Osteoblast (primary cell): ENCODE measurements at regions not wholly inside any gene's neighbourhood (a gene's known extent, or its start where the extent isn't known, plus 50 kb on each side); places are given as distances from the start of the nearest gene placed in this dataset.

ENCODE experiments used
- DNase-seq: peaks from one replicate; pipeline ENCODE4 v3.0.0; 2011; ENCODE audit warnings: low spot score, mixed read lengths; ENCODE audit not compliant: insufficient read length; ENCODE audit errors: missing footprints
- H2AFZ ChIP-seq: 2 replicates; pipeline ENCODE4 v1.6.0; 2011; ENCODE audit warnings: mild to moderate bottlenecking, low read length
- H3K27ac ChIP-seq: 2 replicates; pipeline ENCODE4 v1.5.1; 2011; ENCODE audit warnings: mild to moderate bottlenecking, low read depth, low read length, moderate library complexity
- H3K27me3 ChIP-seq: 2 replicates; pipeline ENCODE4 v1.6.0; 2012; ENCODE audit warnings: mild to moderate bottlenecking, control low read depth, inconsistent platforms, low read length, moderate library complexity; ENCODE audit not compliant: insufficient read depth
- H3K36me3 ChIP-seq: 2 replicates; pipeline ENCODE4 v1.5.1; 2011; ENCODE audit warnings: mild to moderate bottlenecking, low read length, control low read depth, moderate library complexity; ENCODE audit not compliant: insufficient read depth
- H3K4me1 ChIP-seq: 2 replicates; pipeline ENCODE4 v1.5.1; 2011; ENCODE audit warnings: mild to moderate bottlenecking, low read length, control low read depth, moderate library complexity; ENCODE audit not compliant: insufficient read depth
- H3K4me2 ChIP-seq: 2 replicates; pipeline ENCODE4 v1.6.0; 2011; ENCODE audit warnings: mild to moderate bottlenecking, low read length; ENCODE audit not compliant: insufficient read depth
- H3K4me3 ChIP-seq: fragments of 200-600 bp; sonication (generic); 3 replicates; pipeline ENCODE4 v1.5.1; 2012; ENCODE audit warnings: mild to moderate bottlenecking, low read length, inconsistent platforms; ENCODE audit not compliant: insufficient read depth
- H3K79me2 ChIP-seq: 2 replicates; pipeline ENCODE4 v1.6.0; 2012; ENCODE audit warnings: mild to moderate bottlenecking, low read length, control low read depth, inconsistent platforms; ENCODE audit not compliant: insufficient read depth
- H3K9me3 ChIP-seq: 2 replicates; pipeline ENCODE4 v1.5.1; 2011; ENCODE audit warnings: low read depth, low read length, control low read depth
- H4K20me1 ChIP-seq: 2 replicates; pipeline ENCODE4 v1.6.0; 2012; ENCODE audit warnings: mild to moderate bottlenecking, low read length, control low read depth; ENCODE audit not compliant: insufficient read depth
- CTCF ChIP-seq: IDR thresholded peaks from 2 replicates; pipeline ENCODE4 v1.5.1; 2011; ENCODE audit warnings: mild to moderate bottlenecking, low read depth, low read length, moderate library complexity; ENCODE audit errors: extremely low read depth

GRCh38 chr2:188909036-188909435, 65.1 kb upstream of the COL3A1 start:
- no peaks in the 10 kb centered on the region for H3K36me3 ChIP-seq
- DNase-seq, result no peak

DNA sequence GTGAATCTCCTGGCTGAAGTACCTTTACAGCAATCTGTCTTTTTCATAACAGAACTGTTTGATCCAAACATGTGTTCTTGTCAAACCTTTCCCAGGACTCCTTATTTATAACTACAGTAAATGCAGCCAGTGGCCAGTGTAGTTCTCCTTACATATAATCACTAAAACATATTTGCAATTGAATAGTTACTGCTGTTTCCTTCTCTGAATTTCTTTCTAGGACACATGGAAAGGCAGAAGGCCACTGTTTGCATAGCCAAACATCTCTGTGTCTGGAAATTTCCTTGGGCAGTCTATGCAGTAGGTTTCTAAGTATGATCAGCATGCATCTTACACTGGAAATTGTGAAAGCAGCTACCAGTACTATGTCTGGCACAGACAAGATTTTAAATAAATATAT, 57.4 kb upstream of the COL3A1 start:
- H3K27me3 ChIP-seq, result no peaks in the 10 kb centered on the region
- H4K20me1 ChIP-seq, result no peaks in the 10 kb centered on the region
- H3K4me3 ChIP-seq, result no peak overlapping the region
- no peaks in the 10 kb centered on the region for H3K9me3 ChIP-seq
- H3K36me3 ChIP-seq, result no peaks in the 10 kb centered on the region
- TF ChIP-seq CTCF, result no peak
- DNase-seq, result no peak
- no peaks in the 10 kb centered on the region for H3K79me2 ChIP-seq
- H3K4me1 ChIP-seq, result no peaks in the 10 kb centered on the region
- H3K27ac ChIP-seq, result no peak overlapping the region
- no peak overlapping the region for H3K4me2 ChIP-seq
- H2AFZ ChIP-seq, result no peak overlapping the region

More at GRCh38 chr2:188909036-188909435, 65.1 kb upstream of the COL3A1 start:
- no peak for TF ChIP-seq CTCF
- no peaks in the 10 kb centered on the region for H3K79me2 ChIP-seq
- H3K4me2 ChIP-seq, result no peak overlapping the region
- H3K4me3 ChIP-seq, result no peak overlapping the region
- no peaks in the 10 kb centered on the region for H4K20me1 ChIP-seq
- no peaks in the 10 kb centered on the region for H3K4me1 ChIP-seq
- no peak overlapping the region for H2AFZ ChIP-seq
- H3K27me3 ChIP-seq, result no peaks in the 10 kb centered on the region
- no peak overlapping the region for H3K27ac ChIP-seq
- no peaks in the 10 kb centered on the region for H3K9me3 ChIP-seq

DNA sequence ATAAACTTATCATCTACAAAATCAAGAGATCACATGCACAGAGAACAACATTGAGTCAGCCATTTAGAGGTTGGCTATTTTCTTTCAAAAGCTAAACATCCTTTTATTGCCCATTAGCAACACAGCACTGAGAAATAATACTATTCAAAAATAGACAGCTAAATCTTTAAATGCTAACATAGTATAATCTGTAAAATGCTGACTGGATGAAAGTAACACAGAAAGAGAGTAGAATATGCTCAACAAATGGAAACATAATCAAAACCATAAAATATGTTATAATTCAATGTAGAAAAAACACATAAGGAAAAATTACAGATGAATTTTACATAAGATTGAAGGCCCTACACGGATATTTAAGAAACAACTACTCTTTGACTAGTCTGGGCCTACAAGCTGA, 56.5 kb upstream of the COL3A1 start:
- no peak for DNase-seq
- Histone ChIP-seq H4K20me1 (no peaks in the 10 kb centered on the region), H3K9me3 (no peaks in the 10 kb centered on the region), H3K4me3 (no peak overlapping the region), H3K36me3 (no peaks in the 10 kb centered on the region), H2AFZ (no peak overlapping the region), H3K27me3 (no peaks in the 10 kb centered on the region), H3K79me2 (no peaks in the 10 kb centered on the region), H3K27ac (no peak overlapping the region), H3K4me2 (no peak overlapping the region), H3K4me1 (no peaks in the 10 kb centered on the region)
- TF ChIP-seq CTCF, result no peak

DNA sequence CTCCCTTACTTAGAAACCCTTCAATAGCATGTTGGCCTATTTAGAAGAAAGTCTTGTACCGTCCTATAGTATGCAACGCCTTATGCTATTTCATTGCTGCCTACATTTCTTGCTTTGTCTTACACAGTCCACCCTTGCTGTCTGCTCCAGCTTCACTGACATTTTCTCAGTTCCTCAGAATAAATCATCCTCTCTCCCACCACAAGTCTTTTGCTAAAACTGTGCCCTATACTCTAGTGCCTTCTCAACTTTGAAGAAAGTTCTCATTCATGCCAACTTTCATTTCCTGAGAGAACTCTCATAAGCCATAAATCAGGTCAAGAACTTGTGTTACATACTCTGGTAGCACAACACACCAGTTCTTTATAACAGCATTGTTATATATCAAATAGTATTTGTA, 54.3 kb upstream of the COL3A1 start:
- Histone ChIP-seq H3K4me2 (no peak overlapping the region), H3K27me3 (no peaks in the 10 kb centered on the region), H3K4me1 (no peaks in the 10 kb centered on the region), H3K4me3 (no peak overlapping the region), H4K20me1 (no peaks in the 10 kb centered on the region), H3K27ac (no peak overlapping the region), H3K9me3 (no peaks in the 10 kb centered on the region), H3K79me2 (no peaks in the 10 kb centered on the region), H3K36me3 (no peaks in the 10 kb centered on the region), H2AFZ (no peak overlapping the region)
- DNase-seq, result no peak
- TF ChIP-seq CTCF, result no peak
